ENCODE measurements at regions not wholly inside any gene's neighbourhood (a gene's known extent, or its start where the extent isn't known, plus 50 kb on each side); places are given as distances from the start of the nearest gene placed in this dataset.

GRCh38 chr11:15737320-15737719 lies 619.0 kb downstream of the SOX6 start:
- H3K4me3 ChIP-seq, result no peak overlapping the region
- H3K27ac ChIP-seq, result no peak overlapping the region
- no peak for DNase-seq (ENCODE audit: low spot score in 2 of 2)
- intact Hi-C loops (cut with DNase I; ENCODE audit: low total_unique reads), result no loop called here
- no peaks in the 10 kb centered on the region for H3K4me1 ChIP-seq
- H3K27me3 ChIP-seq, result no peaks in the 10 kb centered on the region
- H3K9me3 ChIP-seq, result no peaks in the 10 kb centered on the region
- H3K36me3 ChIP-seq, result no peaks in the 10 kb centered on the region
- TF ChIP-seq, protein P1, sequence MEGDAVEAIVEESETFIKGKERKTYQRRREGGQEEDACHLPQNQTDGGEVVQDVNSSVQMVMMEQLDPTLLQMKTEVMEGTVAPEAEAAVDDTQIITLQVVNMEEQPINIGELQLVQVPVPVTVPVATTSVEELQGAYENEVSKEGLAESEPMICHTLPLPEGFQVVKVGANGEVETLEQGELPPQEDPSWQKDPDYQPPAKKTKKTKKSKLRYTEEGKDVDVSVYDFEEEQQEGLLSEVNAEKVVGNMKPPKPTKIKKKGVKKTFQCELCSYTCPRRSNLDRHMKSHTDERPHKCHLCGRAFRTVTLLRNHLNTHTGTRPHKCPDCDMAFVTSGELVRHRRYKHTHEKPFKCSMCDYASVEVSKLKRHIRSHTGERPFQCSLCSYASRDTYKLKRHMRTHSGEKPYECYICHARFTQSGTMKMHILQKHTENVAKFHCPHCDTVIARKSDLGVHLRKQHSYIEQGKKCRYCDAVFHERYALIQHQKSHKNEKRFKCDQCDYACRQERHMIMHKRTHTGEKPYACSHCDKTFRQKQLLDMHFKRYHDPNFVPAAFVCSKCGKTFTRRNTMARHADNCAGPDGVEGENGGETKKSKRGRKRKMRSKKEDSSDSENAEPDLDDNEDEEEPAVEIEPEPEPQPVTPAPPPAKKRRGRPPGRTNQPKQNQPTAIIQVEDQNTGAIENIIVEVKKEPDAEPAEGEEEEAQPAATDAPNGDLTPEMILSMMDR (IDR thresholded peaks at IDR 0.05), result no peak
- TF ChIP-seq POLR2AphosphoS5 (IDR thresholded peaks at IDR 0.05) (no peak), POLR2A (IDR thresholded peaks at IDR 0.05) (no peak)

DNA sequence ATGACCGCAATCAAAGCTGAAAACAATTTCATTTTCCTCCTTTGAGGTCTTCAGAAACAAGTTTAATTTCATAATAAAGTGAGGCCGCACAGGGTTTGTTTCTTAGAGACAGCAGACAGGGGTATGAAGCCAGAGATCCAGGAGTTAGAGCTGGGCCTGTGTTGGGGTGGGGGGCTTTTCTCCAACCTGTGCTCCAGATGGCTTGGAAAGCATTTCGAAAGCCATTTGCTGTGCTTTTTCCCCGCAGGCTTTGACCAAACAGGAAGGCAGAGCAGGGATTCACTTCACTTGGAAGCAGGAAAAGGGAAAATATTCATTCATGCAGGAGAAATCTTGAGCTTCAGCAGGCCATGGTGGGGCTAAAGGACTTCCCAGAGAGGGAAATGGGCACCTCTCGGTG lies 617.4 kb downstream of the SOX6 start:
- no peaks in the 10 kb centered on the region for H3K4me1 ChIP-seq
- TF ChIP-seq, protein P1 (IDR thresholded peaks at IDR 0.05), result no peak
- no peak for TF ChIP-seq POLR2A (IDR thresholded peaks at IDR 0.05)
- no peak for TF ChIP-seq POLR2AphosphoS5 (IDR thresholded peaks at IDR 0.05)
- no peak overlapping the region for H3K27ac ChIP-seq
- H3K27me3 ChIP-seq, result no peaks in the 10 kb centered on the region
- DNase-seq (ENCODE audit: low spot score in 2 of 2), result no peak
- H3K36me3 ChIP-seq, result no peaks in the 10 kb centered on the region
- H3K4me3 ChIP-seq, result no peak overlapping the region
- intact Hi-C loops (cut with DNase I; ENCODE audit: low total_unique reads), result no loop called here
- no peaks in the 10 kb centered on the region for H3K9me3 ChIP-seq

GRCh38 chr11:15742626-15743519 lies 613.5 kb downstream of the SOX6 start:
- H3K4me1 ChIP-seq, result no peaks in the 10 kb centered on the region
- no peaks in the 10 kb centered on the region for H3K9me3 ChIP-seq
- TF ChIP-seq POLR2A (IDR thresholded peaks at IDR 0.05), result no peak
- TF ChIP-seq POLR2AphosphoS5 (IDR thresholded peaks at IDR 0.05), result no peak
- TF ChIP-seq, protein P1 (IDR thresholded peaks at IDR 0.05), result no peak
- H3K4me3 ChIP-seq, result no peak overlapping the region
- H3K36me3 ChIP-seq, result no peaks in the 10 kb centered on the region
- H3K27me3 ChIP-seq, result no peaks in the 10 kb centered on the region
- no peak for DNase-seq (ENCODE audit: low spot score in 2 of 2)
- intact Hi-C loops (cut with DNase I; ENCODE audit: low total_unique reads), result no loop called here
- H3K27ac ChIP-seq, result no peak overlapping the region

GRCh38 chr11:15744693-15745092 lies 611.7 kb downstream of the SOX6 start:
- DNase-seq (ENCODE audit: low spot score in 2 of 2), result no peak
- intact Hi-C loops (cut with DNase I; ENCODE audit: low total_unique reads), result no loop called here
- TF ChIP-seq, protein P1 (IDR thresholded peaks at IDR 0.05), result no peak
- TF ChIP-seq POLR2AphosphoS5 (IDR thresholded peaks at IDR 0.05) (no peak), POLR2A (IDR thresholded peaks at IDR 0.05) (no peak)

GRCh38 chr11:15745266-15745665 lies 611.1 kb downstream of the SOX6 start:
- no peaks in the 10 kb centered on the region for H3K4me1 ChIP-seq
- no peaks in the 10 kb centered on the region for H3K27me3 ChIP-seq
- no peak overlapping the region for H3K4me3 ChIP-seq
- TF ChIP-seq POLR2AphosphoS5 (IDR thresholded peaks at IDR 0.05) (no peak), POLR2A (IDR thresholded peaks at IDR 0.05) (no peak)
- TF ChIP-seq, protein P1 (IDR thresholded peaks at IDR 0.05), result no peak
- no peak overlapping the region for H3K27ac ChIP-seq
- no peaks in the 10 kb centered on the region for H3K36me3 ChIP-seq
- no peaks in the 10 kb centered on the region for H3K9me3 ChIP-seq
- intact Hi-C loops (cut with DNase I; ENCODE audit: low total_unique reads), result no loop called here
- no peak for DNase-seq (ENCODE audit: low spot score in 2 of 2)

More at GRCh38 chr11:15744693-15745092, 611.7 kb downstream of the SOX6 start:
- Histone ChIP-seq H3K4me3 (no peak overlapping the region), H3K27ac (no peak overlapping the region), H3K9me3 (no peaks in the 10 kb centered on the region), H3K27me3 (no peaks in the 10 kb centered on the region), H3K4me1 (no peaks in the 10 kb centered on the region), H3K36me3 (no peaks in the 10 kb centered on the region)

Measured in breast epithelium (tissue), 4 donors.